OCI-LY1 (cell line): ENCODE measurements at regions not wholly inside any gene's neighbourhood (a gene's known extent, or its start where the extent isn't known, plus 50 kb on each side); places are given as distances from the start of the nearest gene placed in this dataset.

Experiments
- CTCF ChIP-seq: fragments of 200-600 bp; sonication (generic), shearing (Covaris generic); IDR thresholded peaks from 2 replicates; pipeline ENCODE4 v1.5.1; 2017; ENCODE audit warnings: mild to moderate bottlenecking, antibody characterized with exemption, low read length, moderate library complexity, mixed read lengths
- EZH2 ChIP-seq: fragments of 200-600 bp; sonication (generic), shearing (Covaris generic); IDR thresholded peaks from 2 replicates; pipeline ENCODE4 v1.8.0; 2017; ENCODE audit warnings: borderline replicate concordance, mixed run types, mild to moderate bottlenecking, antibody characterized with exemption, low read length, moderate library complexity, mixed read lengths

GRCh38 chr2:129133692-129134641, 815.3 kb upstream of the HS6ST1 start:
- TF ChIP-seq EZH2 (no peak), CTCF (no peak)
